SK-N-MC (cell line): ENCODE measurements at regions not wholly inside any gene's neighbourhood (a gene's known extent, or its start where the extent isn't known, plus 50 kb on each side); places are given as distances from the start of the nearest gene placed in this dataset.

Experiments used
- EZH2 ChIP-seq: fragments of 200-600 bp; sonication (generic); IDR thresholded peaks from one replicate; pipeline ENCODE4 v1.6.1; 2017; ENCODE audit warnings: antibody characterized with exemption
- FOXP2 ChIP-seq: optimal IDR thresholded peaks from 2 replicates; pipeline ENCODE3; 2011; ENCODE audit warnings: mild to moderate bottlenecking, moderate library complexity; ENCODE audit not compliant: insufficient read depth; ENCODE audit errors: extremely low read length, control extremely low read depth
- POLR2AphosphoS5 ChIP-seq: IDR thresholded peaks from 2 replicates; pipeline ENCODE4 v1.6.1; 2012; ENCODE audit warnings: mild to moderate bottlenecking, low read depth, low read length, borderline replicate concordance

GRCh38 chr1:232223183-232223708 is 406.7 kb downstream of the SIPA1L2 start:
- TF ChIP-seq EZH2, result no peak
- no peak for TF ChIP-seq POLR2AphosphoS5
- no peak for TF ChIP-seq FOXP2
